22Rv1 (cell line): ENCODE measurements at regions not wholly inside any gene's neighbourhood (a gene's known extent, or its start where the extent isn't known, plus 50 kb on each side); places are given as distances from the start of the nearest gene placed in this dataset.

Source experiments
- CTCF ChIP-seq: fragments of 450-650 bp; IDR thresholded peaks from 2 replicates; pipeline ENCODE4 v1.5.1; 2017; ENCODE audit warnings: mild to moderate bottlenecking
- ZFX ChIP-seq: fragments of 450-650 bp; IDR thresholded peaks from 2 replicates; pipeline ENCODE4 v1.6.1; 2017; ENCODE audit warnings: antibody characterized with exemption, borderline replicate concordance

- TF ChIP-seq CTCF (no peak), ZFX (no peak)
Observed at GRCh38 chr9:24351973-24352372, 193.7 kb downstream of the IZUMO3 start.
